GM12878 (cell line): ENCODE measurements at regions not wholly inside any gene's neighbourhood (a gene's known extent, or its start where the extent isn't known, plus 50 kb on each side); places are given as distances from the start of the nearest gene placed in this dataset.
"Not testable (repeated sequence)": the region's sequence is repeated elsewhere in the genome, so short reads cannot be mapped to it uniquely, and the experiment has no call there.

Source experiments
- ATAC-seq: fragments of 200-7000 bp; cut with Tn5 transposase; 3 replicates; pipeline ENCODE4 v1.9.1; 2020; ENCODE audit warnings: mild to moderate bottlenecking, moderate library complexity
- BruUV-seq: library from RNA; stranded (reverse); fragments of 400-500 nt; replicated peaks from 2 replicates; lab custom pipeline; 2021; lab: Mats Ljungman, UMichigan
- CTCF ChIA-PET: fragments of 300-600 bp; sonication (Branson Sonifier 250); formaldehyde crosslinking; extraction: SDS; loops from one replicate; lab custom pipeline; 2021; ENCODE audit warnings: inconsistent platforms; lab: Yijun Ruan, JAX
- POLR2A ChIA-PET: fragments of 350-600 bp; formaldehyde crosslinking; extraction: SDS; loops from one replicate; lab custom pipeline; 2021; ENCODE audit warnings: inconsistent platforms; lab: Charles Lee
- RAD21 ChIA-PET: fragments of 300-600 bp; sonication (Branson Sonifier 250); formaldehyde crosslinking; loops from one replicate; lab custom pipeline; 2023; ENCODE audit warnings: antibody characterized with exemption; ENCODE audit not compliant: unreplicated experiment; lab: Charles Lee
- SMC1A ChIA-PET: fragments of 300-600 bp; sonication (Branson Sonifier 250); formaldehyde crosslinking; loops from one replicate; lab custom pipeline; 2023; ENCODE audit not compliant: unreplicated experiment, uncharacterized antibody; lab: Charles Lee
- DNase-seq: peaks from one replicate; pipeline ENCODE4 v3.0.0-alpha.2; 2011; ENCODE audit warnings: low read depth, low spot score
- FAIRE-seq: peaks from 3 replicates; lab custom pipeline; 2011; peaks lifted over from hg19 to GRCh38; lab: Jason Lieb, UNC
- H2AFZ ChIP-seq: 2 replicates; pipeline ENCODE4 v1.6.0; 2011; ENCODE audit warnings: low read depth, low read length, control low read depth; ENCODE audit not compliant: control insufficient read depth
- H3K27ac ChIP-seq: 2 replicates; pipeline ENCODE4 v1.5.1; 2011; ENCODE audit warnings: control low read depth; ENCODE audit not compliant: control insufficient read depth, insufficient read depth
- H3K27me3 ChIP-seq, 2 experiments: replicated peaks in 1 of 2; 2 replicates each; pipeline versions ENCODE4 v1.6.0 to v1.6.1; 2011; ENCODE audit warnings: low read length in 1 of 2; ENCODE audit not compliant: control insufficient read depth in 2 of 2, insufficient read depth in 2 of 2
- H3K36me3 ChIP-seq, 2 experiments: 2 replicates each; pipeline ENCODE4 v1.5.1; 2011; ENCODE audit warnings: low read length in 1 of 2; ENCODE audit not compliant: control insufficient read depth in 2 of 2, insufficient read depth in 2 of 2
- H3K4me1 ChIP-seq: 2 replicates; pipeline ENCODE4 v1.6.1; 2011; ENCODE audit warnings: mild to moderate bottlenecking, low read length, moderate library complexity, mixed read lengths; ENCODE audit not compliant: control insufficient read depth, insufficient read depth
- H3K4me2 ChIP-seq: 2 replicates; pipeline ENCODE4 v1.6.0; 2011; ENCODE audit warnings: control low read depth; ENCODE audit not compliant: control insufficient read depth, insufficient read depth
- H3K4me3 ChIP-seq: fragments of 200-600 bp; sonication (generic); 2 replicates; pipeline ENCODE4 v1.5.1; 2016
- H3K79me2 ChIP-seq: 2 replicates; pipeline ENCODE4 v1.6.0; 2011; ENCODE audit warnings: low read length; ENCODE audit not compliant: control insufficient read depth, insufficient read depth
- H3K9ac ChIP-seq: 2 replicates; pipeline ENCODE4 v1.8.0; 2011; ENCODE audit warnings: low read length, control low read depth, mixed read lengths; ENCODE audit not compliant: control insufficient read depth, insufficient read depth
- H3K9me3 ChIP-seq: replicated peaks from 3 replicates; pipeline ENCODE4 v1.5.1; 2011; ENCODE audit warnings: mild to moderate bottlenecking, low read length; ENCODE audit not compliant: control insufficient read depth, insufficient read depth
- H4K20me1 ChIP-seq: 2 replicates; pipeline ENCODE4 v1.6.0; 2011; ENCODE audit not compliant: control insufficient read depth, insufficient read depth
- WGBS: methylation state at CpG from one replicate; pipeline ENCODE4 v1.1.6; 2016; ENCODE audit warnings: low lambda C conversion rate; ENCODE audit not compliant: insufficient replicate concordance, insufficient coverage; ENCODE audit errors: missing lambda C conversion rate; 5-methylcytosine and 5-hydroxymethylcytosine counted together
- in situ Hi-C: fragments of 300-500 bp; cut with MboI; formaldehyde crosslinking; loops from 9 replicates; pipeline ENCODE4 v1.14.3; 2018; ENCODE audit warnings: mixed read lengths
- intact Hi-C: fragments of 100-400 bp; cut with micrococcal nuclease; formaldehyde crosslinking; loops from one replicate; pipeline ENCODE4 v1.14.2; 2022; ENCODE audit not compliant: unreplicated experiment

DNA sequence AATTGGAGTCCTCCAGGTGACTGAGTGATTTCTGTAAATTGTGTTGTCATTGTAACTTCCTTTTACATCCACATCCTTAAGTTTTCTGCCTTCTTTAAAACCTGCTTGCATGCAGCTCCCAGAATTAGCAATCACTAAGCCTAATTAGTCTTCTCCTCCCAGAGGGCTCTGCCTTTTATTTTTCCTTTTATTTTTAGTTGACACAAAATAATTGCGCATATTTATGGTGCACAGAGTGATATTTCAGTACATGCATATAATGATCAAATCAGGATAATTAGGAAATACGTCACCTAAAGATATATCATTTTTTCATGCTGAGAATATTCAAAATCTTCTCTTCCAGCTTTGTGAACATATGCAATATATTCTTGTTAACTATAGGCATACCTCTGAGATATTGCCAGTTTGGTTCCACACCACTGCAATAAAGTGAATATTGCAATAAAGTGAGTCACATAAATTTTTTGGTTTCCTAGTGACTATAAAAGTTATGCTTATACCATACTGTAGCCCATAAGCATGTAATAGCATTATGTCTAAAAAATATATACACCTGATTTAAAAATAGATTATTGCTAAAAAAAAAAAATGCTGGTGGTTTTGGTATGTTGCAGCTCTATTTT is 210.5 kb downstream of the BCL2L11 start:
- 67% methylated on average over 2 of the region's 2 CpGs for WGBS
- ATAC-seq, H3K4me2 ChIP-seq, H4K20me1 ChIP-seq, RAD21 ChIA-PET, H3K27ac ChIP-seq, H3K36me3 ChIP-seq, H3K4me1 ChIP-seq, H2AFZ ChIP-seq, H3K79me2 ChIP-seq, intact Hi-C loops, SMC1A ChIA-PET, FAIRE-seq, in situ Hi-C loops, H3K27me3 ChIP-seq, H3K9me3 ChIP-seq, DNase-seq, POLR2A ChIA-PET, BruUV-seq, CTCF ChIA-PET, H3K9ac ChIP-seq, H3K4me3 ChIP-seq: not testable (repeated sequence)

DNA sequence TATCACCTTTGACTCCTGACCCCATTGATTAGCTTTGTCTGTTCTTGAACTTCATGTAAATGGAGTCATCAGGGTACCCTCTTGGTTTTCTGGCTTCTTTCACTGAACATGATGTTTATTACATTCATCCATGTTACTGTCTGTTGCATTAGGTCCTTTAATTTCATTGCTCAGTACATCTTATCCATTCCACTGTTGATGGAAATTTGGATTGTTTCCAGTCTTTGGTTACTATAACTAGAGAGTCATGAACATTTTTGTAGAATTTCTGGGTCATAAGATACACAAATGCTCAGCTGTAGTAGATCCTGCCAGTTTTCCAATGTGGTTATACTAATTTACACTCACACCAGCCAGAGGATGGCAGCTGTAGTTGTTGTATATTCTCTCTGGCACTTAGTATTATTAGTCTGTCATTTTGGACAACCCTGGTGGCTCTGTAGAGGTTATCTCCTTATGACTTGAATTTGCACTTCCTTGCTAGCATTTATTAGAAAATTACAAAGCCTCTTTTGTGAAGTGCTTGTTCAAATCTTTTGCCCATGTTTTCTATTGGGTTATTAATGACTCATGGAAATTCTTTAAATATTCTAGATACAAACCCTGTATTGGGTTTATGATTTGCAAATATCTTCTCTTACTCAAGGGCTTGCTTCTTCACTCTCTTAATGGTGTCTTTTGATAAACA is 214.7 kb downstream of the BCL2L11 start:
- not testable (repeated sequence) for ATAC-seq, BruUV-seq, FAIRE-seq

DNA sequence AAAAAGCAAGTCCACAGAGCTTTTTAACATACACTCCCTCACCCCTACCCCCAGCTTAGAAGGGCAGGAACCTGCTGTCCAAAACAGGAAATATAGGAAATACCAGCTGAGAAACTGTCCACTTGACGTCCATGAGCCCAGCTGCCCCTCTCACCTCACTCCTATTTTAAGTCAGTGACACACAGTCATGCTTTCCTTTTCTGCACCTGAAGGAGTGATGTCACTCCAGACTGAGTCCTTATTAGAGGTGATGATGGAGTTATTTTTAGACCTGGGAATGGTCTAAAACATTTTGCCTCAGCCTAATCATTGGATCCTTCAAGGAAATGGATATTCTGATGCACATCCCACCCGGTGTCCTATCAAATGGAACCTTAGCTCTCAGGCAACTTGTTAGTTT is 217.8 kb downstream of the BCL2L11 start:
- SMC1A ChIA-PET, H4K20me1 ChIP-seq, DNase-seq, H3K9me3 ChIP-seq, H2AFZ ChIP-seq, H3K4me1 ChIP-seq, POLR2A ChIA-PET, intact Hi-C loops, H3K27me3 ChIP-seq, H3K4me2 ChIP-seq, in situ Hi-C loops, CTCF ChIA-PET, RAD21 ChIA-PET, H3K4me3 ChIP-seq, H3K27ac ChIP-seq, FAIRE-seq, H3K79me2 ChIP-seq, H3K36me3 ChIP-seq, H3K9ac ChIP-seq, BruUV-seq, ATAC-seq: not testable (repeated sequence)
- no CpG with 5 or more reads among the region's 2 CpGs for WGBS

More for the DNA sequence above, 214.7 kb downstream of the BCL2L11 start:
- H3K9ac ChIP-seq, in situ Hi-C loops, DNase-seq, H2AFZ ChIP-seq, H3K4me2 ChIP-seq, H3K79me2 ChIP-seq, POLR2A ChIA-PET, H3K27me3 ChIP-seq, CTCF ChIA-PET, SMC1A ChIA-PET, H3K27ac ChIP-seq, RAD21 ChIA-PET, H3K9me3 ChIP-seq, H4K20me1 ChIP-seq, H3K4me3 ChIP-seq, H3K36me3 ChIP-seq, H3K4me1 ChIP-seq, intact Hi-C loops: not testable (repeated sequence)

DNA sequence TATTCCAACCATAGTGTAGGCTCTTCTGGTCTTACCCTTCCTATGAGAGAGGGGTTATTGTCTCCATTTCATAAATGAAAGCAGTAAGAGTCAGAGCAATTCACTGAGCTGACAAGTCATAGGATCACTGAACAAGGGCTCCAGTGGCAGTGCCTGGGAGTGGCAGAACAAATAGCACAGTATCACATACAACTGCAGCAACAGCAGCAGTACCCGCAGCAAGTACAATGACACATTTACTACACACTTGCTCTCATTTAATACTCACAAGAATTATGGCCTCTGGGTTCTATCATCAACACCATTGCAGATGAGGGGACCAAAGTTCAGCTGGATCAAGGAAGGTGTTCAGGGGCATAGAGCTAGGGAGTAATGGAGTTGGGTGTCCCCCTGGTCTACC is 218.8 kb downstream of the BCL2L11 start:
- POLR2A ChIA-PET, intact Hi-C loops, H3K4me2 ChIP-seq, ATAC-seq, H4K20me1 ChIP-seq, H2AFZ ChIP-seq, SMC1A ChIA-PET, H3K4me1 ChIP-seq, H3K36me3 ChIP-seq, H3K79me2 ChIP-seq, H3K9ac ChIP-seq, in situ Hi-C loops, H3K4me3 ChIP-seq, H3K27me3 ChIP-seq, FAIRE-seq, RAD21 ChIA-PET, DNase-seq, H3K9me3 ChIP-seq, CTCF ChIA-PET, BruUV-seq, H3K27ac ChIP-seq: not testable (repeated sequence)
- no CpG with 5 or more reads among the region's 1 CpG for WGBS
